ENCODE measurements at regions not wholly inside any gene's neighbourhood (a gene's known extent, or its start where the extent isn't known, plus 50 kb on each side); places are given as distances from the start of the nearest gene placed in this dataset.

- Mint-ChIP-seq H3K9me3 (peaks cover 0 to 2% (median 0%) of the 10 kb centered on the region in 7 donors), H3K4me3 (no peak overlapping the region), H3K27me3 (peaks cover 4% of the 10 kb centered on the region), H3K36me3 (no peaks in the 10 kb centered on the region), H3K27ac (no peak overlapping the region), H3K4me1 (no peaks in the 10 kb centered on the region)
- no peak for DNase-seq
- Histone ChIP-seq H3K27me3 (ENCODE audit: control insufficient read depth, insufficient read depth, low read length) (no peaks in the 10 kb centered on the region), H3K27ac (ENCODE audit: insufficient read depth, low read length, poor library complexity, severe bottlenecking) (no peak overlapping the region), H3K4me3 (ENCODE audit: low read depth, low read length) (no peak overlapping the region), H3K4me1 (ENCODE audit: control insufficient read depth, insufficient read depth, low read length, poor library complexity, severe bottlenecking) (no peaks in the 10 kb centered on the region), H3K9me3 (ENCODE audit: control insufficient read depth in 2 of 2, low read length in 2 of 2) (no peaks in the 10 kb centered on the region), H3K36me3 (ENCODE audit: control insufficient read depth, insufficient read depth, low read length) (no peaks in the 10 kb centered on the region)
- no peak for ATAC-seq (ENCODE audit: low read depth in 2 of 2)
Measured at GRCh38 chr20:57939499-57939898, 229.7 kb upstream of the PMEPA1 start.

- Mint-ChIP-seq H3K36me3 (no peaks in the 10 kb centered on the region), H3K4me1 (no peaks in the 10 kb centered on the region), H3K27ac (no peak overlapping the region), H3K9me3 (peaks cover 0 to 2% (median 0%) of the 10 kb centered on the region in 7 donors), H3K27me3 (peaks cover 4% of the 10 kb centered on the region), H3K4me3 (no peak overlapping the region)
- ATAC-seq (ENCODE audit: low read depth in 2 of 2) (no peak), DNase-seq (no peak)
- H3K4me1 ChIP-seq (ENCODE audit: control insufficient read depth, insufficient read depth, low read length, poor library complexity, severe bottlenecking), result no peaks in the 10 kb centered on the region
- H3K36me3 ChIP-seq (ENCODE audit: control insufficient read depth, insufficient read depth, low read length), result no peaks in the 10 kb centered on the region
- no peaks in the 10 kb centered on the region for H3K9me3 ChIP-seq (ENCODE audit: control insufficient read depth in 2 of 2, low read length in 2 of 2)
- H3K4me3 ChIP-seq (ENCODE audit: low read depth, low read length), result no peak overlapping the region
- H3K27ac ChIP-seq (ENCODE audit: insufficient read depth, low read length, poor library complexity, severe bottlenecking), result no peak overlapping the region
- H3K27me3 ChIP-seq (ENCODE audit: control insufficient read depth, insufficient read depth, low read length), result no peaks in the 10 kb centered on the region
Measured at GRCh38 chr20:57938158-57939108, 228.6 kb upstream of the PMEPA1 start.

- H3K9me3 ChIP-seq (ENCODE audit: control insufficient read depth in 2 of 2, low read length in 2 of 2), result no peaks in the 10 kb centered on the region
- Mint-ChIP-seq H3K27me3 (peaks cover 4% of the 10 kb centered on the region), H3K4me1 (no peaks in the 10 kb centered on the region), H3K4me3 (no peak overlapping the region), H3K36me3 (no peaks in the 10 kb centered on the region), H3K9me3 (peaks cover 0 to 2% (median 0%) of the 10 kb centered on the region in 7 donors), H3K27ac (no peak overlapping the region)
- H3K27me3 ChIP-seq (ENCODE audit: control insufficient read depth, insufficient read depth, low read length), result no peaks in the 10 kb centered on the region
- no peak for ATAC-seq (ENCODE audit: low read depth in 2 of 2)
- no peak overlapping the region for H3K4me3 ChIP-seq (ENCODE audit: low read depth, low read length)
- no peaks in the 10 kb centered on the region for H3K36me3 ChIP-seq (ENCODE audit: control insufficient read depth, insufficient read depth, low read length)
- H3K27ac ChIP-seq (ENCODE audit: insufficient read depth, low read length, poor library complexity, severe bottlenecking), result no peak overlapping the region
- no peaks in the 10 kb centered on the region for H3K4me1 ChIP-seq (ENCODE audit: control insufficient read depth, insufficient read depth, low read length, poor library complexity, severe bottlenecking)
- DNase-seq, result no peak
Measured at GRCh38 chr20:57936636-57937385, 227.0 kb upstream of the PMEPA1 start.

- no peak for DNase-seq
- no peak overlapping the region for H3K4me3 ChIP-seq (ENCODE audit: low read depth, low read length)
- no peaks in the 10 kb centered on the region for H3K4me1 ChIP-seq (ENCODE audit: control insufficient read depth, insufficient read depth, low read length, poor library complexity, severe bottlenecking)
- H3K27me3 Mint-ChIP-seq, result peaks cover 4% of the 10 kb centered on the region
- no peak overlapping the region for H3K27ac ChIP-seq (ENCODE audit: insufficient read depth, low read length, poor library complexity, severe bottlenecking)
- no peaks in the 10 kb centered on the region for H3K4me1 Mint-ChIP-seq
- peaks cover 0 to 3% (median 0%) of the 10 kb centered on the region in 7 donors for H3K9me3 Mint-ChIP-seq
- H3K27ac Mint-ChIP-seq, result no peak overlapping the region
- H3K27me3 ChIP-seq (ENCODE audit: control insufficient read depth, insufficient read depth, low read length), result no peaks in the 10 kb centered on the region
- H3K36me3 Mint-ChIP-seq, result no peaks in the 10 kb centered on the region
- H3K36me3 ChIP-seq (ENCODE audit: control insufficient read depth, insufficient read depth, low read length), result no peaks in the 10 kb centered on the region
- no peaks in the 10 kb centered on the region for H3K9me3 ChIP-seq (ENCODE audit: control insufficient read depth in 2 of 2, low read length in 2 of 2)
- H3K4me3 Mint-ChIP-seq, result no peak overlapping the region
- no peak for ATAC-seq (ENCODE audit: low read depth in 2 of 2)
Measured at GRCh38 chr20:57934913-57935312, 225.1 kb upstream of the PMEPA1 start.

GRCh38 chr20:57934007-57934805 lies 224.4 kb upstream of the PMEPA1 start:
- H3K27me3 ChIP-seq (ENCODE audit: control insufficient read depth, insufficient read depth, low read length), result no peaks in the 10 kb centered on the region
- DNase-seq (no peak), ATAC-seq (ENCODE audit: low read depth in 2 of 2) (no peak)
- H3K27ac ChIP-seq (ENCODE audit: insufficient read depth, low read length, poor library complexity, severe bottlenecking), result no peak overlapping the region
- Mint-ChIP-seq H3K4me3 (no peak overlapping the region), H3K36me3 (no peaks in the 10 kb centered on the region), H3K4me1 (no peaks in the 10 kb centered on the region), H3K9me3 (peaks cover 0 to 3% (median 0%) of the 10 kb centered on the region in 7 donors), H3K27me3 (peaks cover 4% of the 10 kb centered on the region), H3K27ac (no peak overlapping the region)
- H3K36me3 ChIP-seq (ENCODE audit: control insufficient read depth, insufficient read depth, low read length), result no peaks in the 10 kb centered on the region
- no peaks in the 10 kb centered on the region for H3K4me1 ChIP-seq (ENCODE audit: control insufficient read depth, insufficient read depth, low read length, poor library complexity, severe bottlenecking)
- no peaks in the 10 kb centered on the region for H3K9me3 ChIP-seq (ENCODE audit: control insufficient read depth in 2 of 2, low read length in 2 of 2)
- no peak overlapping the region for H3K4me3 ChIP-seq (ENCODE audit: low read depth, low read length)

GRCh38 chr20:57932227-57932864 lies 222.5 kb upstream of the PMEPA1 start:
- Mint-ChIP-seq H3K4me3 (no peak overlapping the region), H3K9me3 (peaks cover 0 to 6% (median 0%) of the 10 kb centered on the region in 7 donors), H3K4me1 (no peaks in the 10 kb centered on the region), H3K27ac (no peak overlapping the region), H3K36me3 (no peaks in the 10 kb centered on the region), H3K27me3 (peaks cover 4% of the 10 kb centered on the region)
- H3K4me3 ChIP-seq (ENCODE audit: low read depth, low read length), result no peak overlapping the region
- no peaks in the 10 kb centered on the region for H3K36me3 ChIP-seq (ENCODE audit: control insufficient read depth, insufficient read depth, low read length)
- DNase-seq (no peak), ATAC-seq (ENCODE audit: low read depth in 2 of 2) (no peak)
- no peaks in the 10 kb centered on the region for H3K9me3 ChIP-seq (ENCODE audit: control insufficient read depth in 2 of 2, low read length in 2 of 2)
- no peaks in the 10 kb centered on the region for H3K27me3 ChIP-seq (ENCODE audit: control insufficient read depth, insufficient read depth, low read length)
- no peaks in the 10 kb centered on the region for H3K4me1 ChIP-seq (ENCODE audit: control insufficient read depth, insufficient read depth, low read length, poor library complexity, severe bottlenecking)
- no peak overlapping the region for H3K27ac ChIP-seq (ENCODE audit: insufficient read depth, low read length, poor library complexity, severe bottlenecking)

- peaks cover 0 to 6% of the 10 kb centered on the region in 2 experiments for H3K9me3 ChIP-seq (ENCODE audit: control insufficient read depth in 2 of 2, low read length in 2 of 2)
- no peaks in the 10 kb centered on the region for H3K4me1 Mint-ChIP-seq
- H3K27me3 Mint-ChIP-seq, result peaks cover 2% of the 10 kb centered on the region
- no peak overlapping the region for H3K27ac ChIP-seq (ENCODE audit: insufficient read depth, low read length, poor library complexity, severe bottlenecking)
- H3K4me3 Mint-ChIP-seq, result no peak overlapping the region
- no peaks in the 10 kb centered on the region for H3K27me3 ChIP-seq (ENCODE audit: control insufficient read depth, insufficient read depth, low read length)
- ATAC-seq (ENCODE audit: low read depth in 2 of 2), result no peak
- H3K36me3 ChIP-seq (ENCODE audit: control insufficient read depth, insufficient read depth, low read length), result no peaks in the 10 kb centered on the region
- no peaks in the 10 kb centered on the region for H3K36me3 Mint-ChIP-seq
- no peak for DNase-seq
- H3K4me3 ChIP-seq (ENCODE audit: low read depth, low read length), result no peak overlapping the region
- peaks cover 0 to 16% (median 6%) of the 10 kb centered on the region in 7 donors for H3K9me3 Mint-ChIP-seq
- H3K4me1 ChIP-seq (ENCODE audit: control insufficient read depth, insufficient read depth, low read length, poor library complexity, severe bottlenecking), result no peaks in the 10 kb centered on the region
- H3K27ac Mint-ChIP-seq, result no peak overlapping the region
Measured at GRCh38 chr20:57930351-57930750, 220.5 kb upstream of the PMEPA1 start.

All from CD4-positive, CD25-positive, alpha-beta regulatory T cell (primary cell).